ENCODE measurements at regions not wholly inside any gene's neighbourhood (a gene's known extent, or its start where the extent isn't known, plus 50 kb on each side); places are given as distances from the start of the nearest gene placed in this dataset.

GRCh38 chr10:83612746-83613145 lies 526.6 kb upstream of the GHITM start:
- Histone ChIP-seq H2AFZ (ENCODE audit: low read depth, low read length) (peak overlapping the region; percentile 32), H3K27ac (ENCODE audit: insufficient read depth, low read depth, low read length) (no peak overlapping the region), H3K36me3 (ENCODE audit: control insufficient read depth in 2 of 2, extremely low read depth in 1 of 2, insufficient read depth in 2 of 2, low read length in 2 of 2) (no peaks in the 10 kb centered on the region), H3K9me1 (replicated peaks; ENCODE audit: control insufficient read depth, extremely low read depth, insufficient read depth, low read length) (no peaks in the 10 kb centered on the region), H3K79me2 (ENCODE audit: control insufficient read depth, insufficient read depth, low read length) (no peaks in the 10 kb centered on the region), H3K4me3 (replicated peaks in 1 of 3; ENCODE audit: insufficient read depth in 1 of 3, low read depth in 1 of 3, low read length in 3 of 3) (no peak overlapping the region), H3K4me1 (ENCODE audit: control insufficient read depth, extremely low read depth, insufficient read depth, low read length) (peaks cover 41% of the 10 kb centered on the region), H3K9ac (replicated peaks; ENCODE audit: extremely low read depth, insufficient read depth, low read length) (no peak overlapping the region), H3K27me3 (ENCODE audit: control insufficient read depth in 2 of 2, insufficient read depth in 2 of 2, low read length in 2 of 2) (no peaks in the 10 kb centered on the region), H4K20me1 (replicated peaks; ENCODE audit: control insufficient read depth, extremely low read depth, insufficient read depth, low read length) (no peaks in the 10 kb centered on the region), H3K4me2 (ENCODE audit: insufficient read depth, low read length) (no peak overlapping the region), H3K9me3 (replicated peaks; ENCODE audit: control insufficient read depth, insufficient read depth, low read length) (no peaks in the 10 kb centered on the region)
- intact Hi-C loops (cut with micrococcal nuclease) = loop anchor here (5.0 kb wide), 1 partner anchor 65 kb away; no protein-coding TSS in a partner anchor
- ChIA-PET CTCF (no interaction called here), POLR2A (no interaction called here)
- TF ChIP-seq CTCF (IDR thresholded peaks at IDR 0.05; ENCODE audit: extremely low read depth in 1 of 2, insufficient read depth in 1 of 2, low read depth in 1 of 2, low read length in 2 of 2) (no peak), MYC (IDR thresholded peaks at IDR 0.05; ENCODE audit: low read depth, low read length) (no peak), POLR2AphosphoS5 (IDR thresholded peaks at IDR 0.05; ENCODE audit: insufficient read depth, low read depth, low read length) (no peak), POLR2A (IDR thresholded peaks at IDR 0.05; ENCODE audit: low read depth, low read length) (no peak), GATA2 (IDR thresholded peaks at IDR 0.05; ENCODE audit: insufficient read depth, insufficient read length, low read depth, low read length) (no peak), MAX (IDR thresholded peaks at IDR 0.05; ENCODE audit: insufficient read depth, insufficient read length) (no peak), JUN (IDR thresholded peaks at IDR 0.05; ENCODE audit: borderline replicate concordance, insufficient read depth, insufficient read length, low read depth) (no peak), FOS (IDR thresholded peaks at IDR 0.05; ENCODE audit: borderline replicate concordance, insufficient read depth, low read length) (no peak), EZH2 (IDR thresholded peaks at IDR 0.05; ENCODE audit: borderline replicate concordance, low read depth, low read length, severe bottlenecking) (no peak)
- BruUV-seq (replicated peaks) = no TSS peak
- dilution Hi-C loops (cut with MboI; ENCODE audit: extremely low pct_ligation_motif_present, low sequenced_read_pairs) = no loop called here
- FAIRE-seq (no peak), DNase-seq (ENCODE audit: low read depth, low spot score) (no peak)

Measured in endothelial cell of umbilical vein (primary cell).